IPS-18c (cell line): ENCODE measurements at regions not wholly inside any gene's neighbourhood (a gene's known extent, or its start where the extent isn't known, plus 50 kb on each side); places are given as distances from the start of the nearest gene placed in this dataset.
"Not testable (repeated sequence)": the region's sequence is repeated elsewhere in the genome, so short reads cannot be mapped to it uniquely, and the experiment has no call there.

Source experiments
- H3K4me3 ChIP-seq: 2 replicates; pipeline ENCODE4 v1.7.0; 2013; ENCODE audit warnings: low read depth, mild to moderate bottlenecking, low read length, moderate library complexity; ENCODE audit not compliant: insufficient read depth
- H3K9me3 ChIP-seq: one replicate; pipeline ENCODE4 v1.6.1; 2013; ENCODE audit warnings: mild to moderate bottlenecking, low read length, moderate library complexity; ENCODE audit not compliant: control insufficient read depth, insufficient read depth

DNA sequence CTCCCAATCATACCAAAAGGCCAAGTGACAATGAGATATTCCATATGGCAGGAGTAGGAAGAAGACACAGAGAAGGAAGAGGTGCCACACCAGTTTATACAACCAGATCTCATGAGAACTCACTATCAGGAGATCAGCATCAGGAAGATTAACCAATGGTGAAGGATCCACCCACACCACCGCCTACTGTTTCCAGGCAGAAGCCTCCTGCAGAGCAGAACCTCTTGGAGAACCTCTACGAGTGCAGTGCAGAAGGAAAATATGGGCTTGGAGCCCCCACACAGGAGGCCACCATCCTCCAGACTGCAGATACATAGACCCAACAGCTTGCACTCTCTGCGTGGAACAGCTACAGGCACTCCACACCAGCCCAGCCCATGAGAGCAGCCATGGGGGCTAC lies 264.4 kb downstream of the POTED start:
- H3K9me3 ChIP-seq, result peaks cover 15% of the 10 kb centered on the region
- H3K4me3 ChIP-seq, result not testable (repeated sequence)

- H3K9me3 ChIP-seq, result no peaks in the 10 kb centered on the region
- H3K4me3 ChIP-seq, result no peak overlapping the region
Observed at GRCh38 chr21:13854638-13855037, 245.1 kb downstream of the POTED start.

- H3K4me3 ChIP-seq, H3K9me3 ChIP-seq: not testable (repeated sequence)
Observed at GRCh38 chr21:13850808-13851207, 241.2 kb downstream of the POTED start.

- H3K9me3 ChIP-seq, H3K4me3 ChIP-seq: not testable (repeated sequence)
Observed at GRCh38 chr21:13849489-13849888, 239.9 kb downstream of the POTED start.

GRCh38 chr21:13846718-13847117 lies 237.1 kb downstream of the POTED start:
- not testable (repeated sequence) for H3K4me3 ChIP-seq, H3K9me3 ChIP-seq

- not testable (repeated sequence) for H3K9me3 ChIP-seq, H3K4me3 ChIP-seq
Observed at GRCh38 chr21:13844574-13844973, 235.0 kb downstream of the POTED start.

DNA sequence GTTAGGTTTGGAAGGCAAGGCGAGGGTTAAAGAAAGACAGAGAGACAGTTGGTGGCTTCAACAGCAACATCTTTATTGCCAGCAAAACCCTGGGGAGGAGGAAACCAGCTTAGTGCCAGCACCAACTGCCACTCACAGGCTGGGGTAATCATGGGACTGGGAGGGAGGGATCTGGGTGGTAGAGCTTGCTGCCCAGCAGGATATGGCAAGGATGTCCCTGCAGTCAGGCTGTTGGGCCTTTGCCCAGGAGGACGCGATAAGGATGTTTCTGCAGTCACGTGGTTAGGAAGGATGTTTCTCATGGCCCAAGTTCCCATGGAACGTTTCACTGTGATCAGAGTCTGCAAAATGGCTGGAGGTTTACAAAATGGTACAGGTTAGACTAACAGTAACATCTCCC lies 233.5 kb downstream of the POTED start:
- H3K4me3 ChIP-seq, H3K9me3 ChIP-seq: not testable (repeated sequence)

GRCh38 chr21:13827666-13828065 lies 218.1 kb downstream of the POTED start:
- not testable (repeated sequence) for H3K4me3 ChIP-seq, H3K9me3 ChIP-seq

- peaks cover 8% of the 10 kb centered on the region for H3K9me3 ChIP-seq
- H3K4me3 ChIP-seq, result no peak overlapping the region
Observed at GRCh38 chr21:13827201-13827600, 217.6 kb downstream of the POTED start.

GRCh38 chr21:13826511-13826910 lies 216.9 kb downstream of the POTED start:
- not testable (repeated sequence) for H3K9me3 ChIP-seq, H3K4me3 ChIP-seq

DNA sequence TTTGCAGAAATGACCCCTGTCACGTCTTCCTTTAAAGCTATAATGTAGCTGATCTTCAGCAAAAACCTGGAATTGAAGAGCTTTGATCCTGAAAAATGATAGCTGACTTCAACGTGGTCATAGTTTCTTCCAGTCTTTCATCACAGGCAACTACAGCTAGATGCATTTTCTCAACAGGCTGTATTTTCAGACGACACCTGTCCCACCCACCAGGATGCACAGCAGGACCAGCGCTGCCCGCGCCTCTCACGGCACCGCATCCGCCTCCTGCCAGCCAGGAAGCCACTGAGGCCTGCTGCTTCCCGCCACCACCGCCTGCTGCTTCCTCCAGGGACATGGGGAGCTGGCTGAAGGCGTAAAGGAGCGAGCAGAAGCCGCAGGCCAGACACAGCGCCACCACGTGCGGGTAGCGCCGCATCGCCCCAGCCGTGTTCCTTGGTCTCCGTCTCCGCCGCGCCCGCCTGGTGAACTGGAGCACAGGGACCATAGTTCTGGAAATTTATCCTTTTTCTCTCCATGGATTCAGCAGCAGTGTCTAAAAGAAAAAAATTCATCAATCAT lies 215.7 kb downstream of the POTED start:
- H3K4me3 ChIP-seq, H3K9me3 ChIP-seq: not testable (repeated sequence)

- not testable (repeated sequence) for H3K9me3 ChIP-seq, H3K4me3 ChIP-seq
Observed at GRCh38 chr21:13820286-13820685, 210.7 kb downstream of the POTED start.

GRCh38 chr21:13812191-13812590 lies 202.6 kb downstream of the POTED start:
- not testable (repeated sequence) for H3K4me3 ChIP-seq, H3K9me3 ChIP-seq

DNA sequence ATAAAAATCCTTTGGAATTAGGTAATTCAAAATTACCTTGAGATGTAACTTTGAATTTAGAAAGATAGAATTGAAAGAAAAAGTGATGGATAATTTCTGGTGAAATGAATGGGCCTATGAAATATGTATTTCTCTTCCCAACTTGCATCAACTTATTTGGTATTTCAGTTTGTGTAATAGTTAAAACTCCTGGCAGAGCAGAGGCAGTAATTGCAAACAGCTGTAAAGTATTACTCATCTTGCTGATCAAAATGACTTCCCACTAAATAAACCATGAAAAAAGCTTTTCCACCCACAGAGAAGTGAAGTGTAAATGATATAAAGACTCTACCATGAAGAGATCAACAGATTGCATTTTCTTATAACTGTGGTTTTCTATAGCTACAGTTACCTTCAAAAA lies 201.0 kb downstream of the POTED start:
- not testable (repeated sequence) for H3K4me3 ChIP-seq, H3K9me3 ChIP-seq

- not testable (repeated sequence) for H3K4me3 ChIP-seq, H3K9me3 ChIP-seq
Observed at GRCh38 chr21:13806444-13806843, 196.9 kb downstream of the POTED start.

DNA sequence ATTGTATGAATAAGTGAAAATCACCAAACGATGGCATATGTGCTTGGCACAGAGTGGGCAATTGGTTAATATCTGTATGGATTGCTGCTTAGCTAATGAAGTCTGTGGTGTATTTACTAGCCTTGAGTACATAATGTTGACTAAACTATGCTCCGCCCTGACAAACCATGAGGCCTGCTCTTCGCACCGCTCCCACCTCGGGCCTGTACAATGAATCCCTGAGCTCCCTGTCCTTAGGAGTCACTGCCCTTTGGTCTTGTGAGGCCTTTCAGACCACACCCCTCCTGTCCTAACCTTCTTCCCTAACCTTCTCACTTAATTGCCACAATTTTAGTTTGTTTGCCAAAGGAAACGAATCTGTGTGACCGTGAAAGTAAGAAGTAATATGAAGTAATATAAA lies 193.2 kb downstream of the POTED start:
- H3K4me3 ChIP-seq, H3K9me3 ChIP-seq: not testable (repeated sequence)
